DND-41 (cell line): ENCODE measurements at regions not wholly inside any gene's neighbourhood (a gene's known extent, or its start where the extent isn't known, plus 50 kb on each side); places are given as distances from the start of the nearest gene placed in this dataset.
A peak's percentile ranks its signal among the peaks of the same experiment; 100 is the strongest.

Source experiments
- ATAC-seq: fragments of 200-7000 bp; cut with Tn5 transposase; 3 replicates; pipeline ENCODE4 v1.9.1; 2021; ENCODE audit warnings: low read depth; ENCODE audit not compliant: insufficient read depth
- DNase-seq: peaks from one replicate; pipeline ENCODE4 v3.0.0-alpha.2; 2020
- H2AFZ ChIP-seq: 2 replicates; pipeline ENCODE4 v1.6.0; 2012; ENCODE audit warnings: low read depth, low read length
- H3K27ac ChIP-seq: 2 replicates; pipeline ENCODE4 v1.5.1; 2012; ENCODE audit warnings: low read length, inconsistent platforms
- H3K27me3 ChIP-seq: fragments of 200-600 bp; sonication (generic); 2 replicates; pipeline ENCODE4 v1.6.0; 2012; ENCODE audit warnings: low read length, mild to moderate bottlenecking, inconsistent platforms; ENCODE audit not compliant: insufficient read depth, poor library complexity
- H3K36me3 ChIP-seq: 2 replicates; pipeline ENCODE4 v1.5.1; 2012; ENCODE audit warnings: low read length, inconsistent platforms; ENCODE audit not compliant: insufficient read depth
- H3K4me1 ChIP-seq: 2 replicates; pipeline ENCODE4 v1.5.1; 2012; ENCODE audit warnings: mild to moderate bottlenecking, low read length; ENCODE audit not compliant: insufficient read depth
- H3K4me2 ChIP-seq: 2 replicates; pipeline ENCODE4 v1.6.0; 2012; ENCODE audit warnings: mild to moderate bottlenecking, moderate library complexity, low read length, inconsistent platforms; ENCODE audit not compliant: insufficient read depth
- H3K4me3 ChIP-seq, 2 experiments: fragments of 200-600 bp in 1 of 2; shearing (Covaris generic) in 1 of 2; 2 replicates each; pipeline ENCODE4 v1.5.1; 2012 to 2016; ENCODE audit warnings: inconsistent platforms in 2 of 2, low read length in 2 of 2, mild to moderate bottlenecking in 2 of 2, low read depth in 1 of 2, moderate library complexity in 1 of 2
- H3K79me2 ChIP-seq: 2 replicates; pipeline ENCODE4 v1.6.0; 2012; ENCODE audit warnings: low read length, inconsistent platforms; ENCODE audit not compliant: insufficient read depth
- H3K9ac ChIP-seq: 2 replicates; pipeline ENCODE4 v1.6.0; 2012; ENCODE audit warnings: low read depth, mild to moderate bottlenecking, inconsistent platforms, low read length, moderate library complexity
- H3K9me3 ChIP-seq: 2 replicates; pipeline ENCODE4 v1.5.1; 2012; ENCODE audit warnings: low read length, moderate library complexity, mild to moderate bottlenecking, inconsistent platforms; ENCODE audit not compliant: insufficient read depth, severe bottlenecking
- H4K20me1 ChIP-seq: 2 replicates; pipeline ENCODE4 v1.6.0; 2012; ENCODE audit warnings: low read length; ENCODE audit not compliant: insufficient read depth
- EZH2 ChIP-seq: IDR thresholded peaks from 3 replicates; pipeline ENCODE4 v1.6.1; 2012; ENCODE audit warnings: borderline replicate concordance, low read depth, mild to moderate bottlenecking, moderate library complexity, low read length, inconsistent platforms; ENCODE audit not compliant: severe bottlenecking
- TF ChIP-seq, protein P1 (sequence below): IDR thresholded peaks from 2 replicates; pipeline ENCODE4 v1.5.1; 2012; ENCODE audit warnings: borderline replicate concordance, low read length, moderate library complexity, mild to moderate bottlenecking; ENCODE audit not compliant: poor library complexity, severe bottlenecking; ENCODE audit errors: extremely low read depth

DNA sequence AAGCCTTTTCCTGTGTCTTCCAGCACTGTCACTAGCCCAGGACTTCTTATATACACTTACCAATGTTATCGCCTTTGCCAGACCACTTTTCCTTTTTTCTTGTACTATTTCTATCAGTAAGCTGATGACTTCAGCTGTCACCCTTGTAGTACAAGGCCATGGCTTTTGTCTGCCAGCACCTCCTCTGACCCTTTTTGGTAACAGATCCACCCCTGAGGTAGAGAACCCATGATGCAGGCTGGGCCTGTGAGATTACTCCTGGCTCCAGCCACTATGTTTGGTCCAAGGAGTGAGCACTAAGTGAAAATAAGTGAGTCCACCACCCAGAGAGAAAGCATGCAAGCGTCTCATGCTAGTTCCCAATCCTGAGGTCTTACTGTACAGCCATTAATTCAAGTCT lies 406.7 kb downstream of the MLLT3 start:
- no peaks in the 10 kb centered on the region for H3K9me3 ChIP-seq
- no peaks in the 10 kb centered on the region for H3K36me3 ChIP-seq
- H3K4me3 ChIP-seq, result no peak overlapping the region
- no peak overlapping the region for H3K27ac ChIP-seq
- H3K4me2 ChIP-seq, result no peak overlapping the region
- no peaks in the 10 kb centered on the region for H4K20me1 ChIP-seq
- DNase-seq (no peak), ATAC-seq (no peak)
- no peak overlapping the region for H3K9ac ChIP-seq
- H3K27me3 ChIP-seq, result no peaks in the 10 kb centered on the region
- no peak overlapping the region for H2AFZ ChIP-seq
- H3K4me1 ChIP-seq, result peaks cover 32% of the 10 kb centered on the region
- TF ChIP-seq, protein P1, sequence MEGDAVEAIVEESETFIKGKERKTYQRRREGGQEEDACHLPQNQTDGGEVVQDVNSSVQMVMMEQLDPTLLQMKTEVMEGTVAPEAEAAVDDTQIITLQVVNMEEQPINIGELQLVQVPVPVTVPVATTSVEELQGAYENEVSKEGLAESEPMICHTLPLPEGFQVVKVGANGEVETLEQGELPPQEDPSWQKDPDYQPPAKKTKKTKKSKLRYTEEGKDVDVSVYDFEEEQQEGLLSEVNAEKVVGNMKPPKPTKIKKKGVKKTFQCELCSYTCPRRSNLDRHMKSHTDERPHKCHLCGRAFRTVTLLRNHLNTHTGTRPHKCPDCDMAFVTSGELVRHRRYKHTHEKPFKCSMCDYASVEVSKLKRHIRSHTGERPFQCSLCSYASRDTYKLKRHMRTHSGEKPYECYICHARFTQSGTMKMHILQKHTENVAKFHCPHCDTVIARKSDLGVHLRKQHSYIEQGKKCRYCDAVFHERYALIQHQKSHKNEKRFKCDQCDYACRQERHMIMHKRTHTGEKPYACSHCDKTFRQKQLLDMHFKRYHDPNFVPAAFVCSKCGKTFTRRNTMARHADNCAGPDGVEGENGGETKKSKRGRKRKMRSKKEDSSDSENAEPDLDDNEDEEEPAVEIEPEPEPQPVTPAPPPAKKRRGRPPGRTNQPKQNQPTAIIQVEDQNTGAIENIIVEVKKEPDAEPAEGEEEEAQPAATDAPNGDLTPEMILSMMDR, result no peak
- no peak for TF ChIP-seq EZH2
- no peaks in the 10 kb centered on the region for H3K79me2 ChIP-seq

DNA sequence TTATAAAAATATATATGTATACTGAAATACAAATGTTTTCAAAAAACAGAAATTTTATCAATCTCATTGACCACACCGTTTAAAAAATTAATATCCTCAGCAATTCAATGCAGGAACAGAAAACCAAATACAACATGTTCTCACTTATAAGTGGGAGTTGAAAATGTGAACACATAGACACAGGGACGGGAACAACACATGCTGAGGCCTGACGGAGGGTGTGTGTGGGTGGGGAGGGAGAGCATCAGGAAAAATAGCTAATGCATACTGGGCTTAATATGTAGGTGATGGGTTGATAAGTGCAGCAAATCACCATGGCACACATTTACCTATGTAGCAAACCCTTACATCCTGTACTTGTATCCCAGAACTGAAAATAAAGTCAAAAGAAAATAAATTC lies 409.5 kb downstream of the MLLT3 start:
- Histone ChIP-seq H3K27ac (no peak overlapping the region), H4K20me1 (no peaks in the 10 kb centered on the region), H3K4me3 (no peak overlapping the region), H3K36me3 (no peaks in the 10 kb centered on the region), H3K27me3 (no peaks in the 10 kb centered on the region), H3K4me1 (peaks cover 45% of the 10 kb centered on the region), H3K9ac (no peak overlapping the region), H3K9me3 (no peaks in the 10 kb centered on the region), H3K79me2 (no peaks in the 10 kb centered on the region), H3K4me2 (no peak overlapping the region), H2AFZ (no peak overlapping the region)
- TF ChIP-seq EZH2, result no peak
- TF ChIP-seq, protein P1, result no peak
- ATAC-seq (no peak), DNase-seq (no peak)

GRCh38 chr9:20209391-20210340 lies 412.6 kb downstream of the MLLT3 start:
- H3K36me3 ChIP-seq, result no peaks in the 10 kb centered on the region
- no peaks in the 10 kb centered on the region for H3K9me3 ChIP-seq
- H4K20me1 ChIP-seq, result no peaks in the 10 kb centered on the region
- no peaks in the 10 kb centered on the region for H3K79me2 ChIP-seq
- peak overlapping the region; percentile 45 for H3K9ac ChIP-seq
- DNase-seq (peak; percentile 92), ATAC-seq (peak; percentile 83)
- peak overlapping the region in 1 of 2 experiments; percentile 38; a peak in 2 of 4 replicates for H3K4me3 ChIP-seq
- peaks cover 63% of the 10 kb centered on the region for H3K4me1 ChIP-seq
- TF ChIP-seq, protein P1, result no peak
- no peak for TF ChIP-seq EZH2
- H3K27ac ChIP-seq, result peak overlapping the region; percentile 95
- H3K4me2 ChIP-seq, result peak overlapping the region; percentile 55
- no peak overlapping the region for H2AFZ ChIP-seq
- no peaks in the 10 kb centered on the region for H3K27me3 ChIP-seq
